ENCODE measurements at regions not wholly inside any gene's neighbourhood (a gene's known extent, or its start where the extent isn't known, plus 50 kb on each side); places are given as distances from the start of the nearest gene placed in this dataset.

DNA sequence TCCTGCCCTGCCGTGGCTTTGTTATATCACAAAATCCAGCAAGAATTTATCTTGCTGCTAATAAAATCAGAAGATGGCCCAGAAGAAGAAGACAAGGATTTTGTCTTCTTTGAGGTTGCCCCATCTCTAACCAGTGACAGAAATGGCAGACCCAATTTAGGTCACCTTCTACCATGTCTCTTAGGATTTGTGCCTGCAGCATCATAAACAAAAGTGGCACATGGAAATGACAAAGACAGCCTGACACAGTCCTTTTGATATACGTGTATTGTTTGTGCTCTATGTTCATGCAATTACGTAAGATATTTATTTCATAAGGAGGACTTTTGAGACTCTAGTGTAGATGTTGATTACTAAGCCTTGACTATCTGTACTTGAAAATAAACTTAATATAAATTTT is 135.9 kb upstream of the TMTC4 start:
- no peak for DNase-seq (ENCODE audit: insufficient read length, low spot score)
- FAIRE-seq = no peak

DNA sequence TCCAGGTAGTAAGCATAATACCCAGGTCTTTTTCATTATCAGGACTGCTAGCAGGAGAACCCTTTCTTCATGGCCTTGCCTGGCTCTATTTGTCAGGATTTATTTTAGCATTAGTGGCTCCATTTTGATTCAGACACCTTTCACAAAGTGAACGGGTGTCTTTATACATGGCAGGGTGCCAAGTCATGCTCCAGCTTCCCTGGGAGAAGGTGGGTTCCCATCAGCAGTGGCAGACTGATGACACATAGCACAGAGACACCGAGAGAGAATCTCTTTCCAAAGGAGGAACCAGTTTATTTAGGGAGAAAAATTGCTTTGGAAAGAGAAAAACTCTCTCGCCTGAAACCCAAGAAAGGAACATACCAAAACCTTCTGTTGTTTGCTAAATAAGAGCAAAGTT is 135.3 kb upstream of the TMTC4 start:
- no peak for DNase-seq (ENCODE audit: insufficient read length, low spot score)
- no peak for FAIRE-seq

More for the DNA sequence above, 135.9 kb upstream of the TMTC4 start:
- TF ChIP-seq, protein P1, sequence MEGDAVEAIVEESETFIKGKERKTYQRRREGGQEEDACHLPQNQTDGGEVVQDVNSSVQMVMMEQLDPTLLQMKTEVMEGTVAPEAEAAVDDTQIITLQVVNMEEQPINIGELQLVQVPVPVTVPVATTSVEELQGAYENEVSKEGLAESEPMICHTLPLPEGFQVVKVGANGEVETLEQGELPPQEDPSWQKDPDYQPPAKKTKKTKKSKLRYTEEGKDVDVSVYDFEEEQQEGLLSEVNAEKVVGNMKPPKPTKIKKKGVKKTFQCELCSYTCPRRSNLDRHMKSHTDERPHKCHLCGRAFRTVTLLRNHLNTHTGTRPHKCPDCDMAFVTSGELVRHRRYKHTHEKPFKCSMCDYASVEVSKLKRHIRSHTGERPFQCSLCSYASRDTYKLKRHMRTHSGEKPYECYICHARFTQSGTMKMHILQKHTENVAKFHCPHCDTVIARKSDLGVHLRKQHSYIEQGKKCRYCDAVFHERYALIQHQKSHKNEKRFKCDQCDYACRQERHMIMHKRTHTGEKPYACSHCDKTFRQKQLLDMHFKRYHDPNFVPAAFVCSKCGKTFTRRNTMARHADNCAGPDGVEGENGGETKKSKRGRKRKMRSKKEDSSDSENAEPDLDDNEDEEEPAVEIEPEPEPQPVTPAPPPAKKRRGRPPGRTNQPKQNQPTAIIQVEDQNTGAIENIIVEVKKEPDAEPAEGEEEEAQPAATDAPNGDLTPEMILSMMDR (IDR thresholded peaks at IDR 0.05; ENCODE audit: insufficient read depth, missing control alignments) = no peak

DNA sequence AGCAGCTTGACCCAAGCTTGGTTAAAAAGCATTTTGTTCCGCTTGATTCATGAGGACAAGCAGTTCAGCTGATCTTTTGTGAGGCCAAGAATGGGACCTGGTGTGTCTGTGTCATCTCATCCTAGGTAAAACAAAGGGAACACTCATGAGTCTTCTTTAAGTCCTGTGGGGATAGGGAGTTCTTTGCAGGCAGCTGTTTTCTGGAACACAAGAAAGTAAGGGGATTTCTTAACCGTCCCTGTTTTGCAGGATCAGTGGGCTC is 134.5 kb upstream of the TMTC4 start:
- FAIRE-seq = no peak

More for the DNA sequence above, 135.3 kb upstream of the TMTC4 start:
- TF ChIP-seq, protein P1 (IDR thresholded peaks at IDR 0.05; ENCODE audit: insufficient read depth, missing control alignments) = no peak

DNA sequence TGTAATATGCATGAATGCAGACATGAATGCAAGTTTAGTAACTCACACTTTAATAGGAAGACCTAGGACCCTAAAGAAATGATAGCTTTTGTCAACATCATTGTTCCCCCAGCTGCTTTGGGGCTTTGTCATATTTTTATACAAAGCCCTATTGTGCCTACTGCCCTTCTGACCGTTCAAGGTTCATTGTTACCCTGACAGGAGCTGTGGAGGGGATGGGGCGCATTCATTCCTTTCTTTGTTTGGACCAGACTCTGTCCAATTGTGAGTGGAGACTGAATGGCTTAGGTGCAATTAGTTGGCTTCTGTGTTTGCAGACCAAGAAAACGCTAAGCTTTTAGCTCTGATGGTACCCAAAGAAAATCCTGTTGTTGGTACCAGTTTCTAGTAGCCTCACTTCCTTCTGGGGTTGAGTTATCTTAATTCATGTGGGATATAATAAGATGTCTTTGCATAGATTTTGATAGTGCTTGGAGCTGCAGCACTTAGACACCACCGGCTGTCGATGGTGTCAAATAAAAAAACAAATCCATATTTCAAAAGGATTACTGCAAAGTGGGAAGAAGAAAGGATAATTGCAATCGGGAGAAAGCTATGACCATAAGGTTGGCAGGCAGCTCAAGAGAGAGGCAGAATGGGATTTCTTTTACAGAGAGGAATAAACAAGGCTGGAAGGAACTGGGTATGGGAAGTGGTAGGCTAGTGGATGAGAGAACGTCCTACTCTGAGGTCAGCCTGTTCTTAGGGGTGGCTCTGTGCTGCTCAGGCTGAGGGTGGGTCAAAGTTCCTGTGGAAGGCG is 133.9 kb upstream of the TMTC4 start:
- FAIRE-seq (no peak), DNase-seq (ENCODE audit: insufficient read length, low spot score) (no peak)
- TF ChIP-seq, protein P1 (IDR thresholded peaks at IDR 0.05; ENCODE audit: insufficient read depth, missing control alignments) = no peak

More for the DNA sequence above, 134.5 kb upstream of the TMTC4 start:
- no peak for DNase-seq (ENCODE audit: insufficient read length, low spot score)
- TF ChIP-seq, protein P1 (IDR thresholded peaks at IDR 0.05; ENCODE audit: insufficient read depth, missing control alignments) = no peak

DNA sequence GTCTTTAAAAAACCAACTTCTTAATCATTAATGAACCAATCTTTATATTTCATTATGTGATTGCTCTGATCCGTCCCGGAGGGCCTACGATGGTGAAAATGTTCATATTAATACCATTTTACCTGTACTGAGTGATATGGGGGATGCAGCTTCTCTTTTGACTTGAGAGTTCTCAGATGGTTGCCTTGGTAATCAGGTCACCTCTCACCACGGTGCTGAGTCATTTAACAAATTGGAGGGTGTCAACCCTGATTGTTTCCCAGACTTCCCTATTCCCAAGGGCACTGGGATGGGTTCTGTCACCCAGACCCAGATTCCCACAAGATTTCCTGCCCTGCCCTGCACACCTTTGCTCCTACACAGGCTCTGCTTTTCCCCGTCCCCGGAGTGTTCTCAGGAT is 128.5 kb upstream of the TMTC4 start:
- FAIRE-seq = no peak
- TF ChIP-seq, protein P1 (IDR thresholded peaks at IDR 0.05; ENCODE audit: insufficient read depth, missing control alignments) = no peak
- DNase-seq (ENCODE audit: insufficient read length, low spot score) = no peak

DNA sequence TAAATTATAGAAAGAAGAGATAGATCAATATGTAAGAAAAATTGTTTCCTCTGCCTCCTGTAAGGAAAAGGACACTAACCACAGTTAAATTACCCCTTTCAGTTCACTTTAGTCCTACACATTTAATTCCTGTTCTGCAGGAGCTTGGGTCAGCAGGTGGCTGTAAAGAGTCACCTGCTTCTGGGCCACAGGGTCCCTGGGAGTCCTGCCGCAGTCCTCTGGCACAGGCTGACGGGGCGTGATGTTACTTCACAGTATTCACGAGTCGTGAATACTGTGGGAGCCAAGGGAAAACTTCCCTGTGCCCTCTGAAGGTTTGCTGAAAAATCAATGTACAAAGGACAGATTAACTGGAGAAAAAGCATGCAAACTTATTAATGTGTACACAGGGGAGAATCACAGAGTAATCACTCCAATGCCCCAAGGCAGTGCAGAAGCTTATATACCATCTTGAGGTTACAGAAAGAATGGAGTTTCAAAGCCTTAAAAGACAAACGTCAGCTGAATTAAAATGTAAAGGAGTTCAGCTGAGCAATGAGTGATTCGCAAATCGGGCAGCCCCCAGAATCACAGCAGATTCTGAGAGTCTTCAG is 125.8 kb upstream of the TMTC4 start:
- DNase-seq (ENCODE audit: insufficient read length, low spot score) = no peak
- TF ChIP-seq, protein P1 (IDR thresholded peaks at IDR 0.05; ENCODE audit: insufficient read depth, missing control alignments) = no peak
- no peak for FAIRE-seq

DNA sequence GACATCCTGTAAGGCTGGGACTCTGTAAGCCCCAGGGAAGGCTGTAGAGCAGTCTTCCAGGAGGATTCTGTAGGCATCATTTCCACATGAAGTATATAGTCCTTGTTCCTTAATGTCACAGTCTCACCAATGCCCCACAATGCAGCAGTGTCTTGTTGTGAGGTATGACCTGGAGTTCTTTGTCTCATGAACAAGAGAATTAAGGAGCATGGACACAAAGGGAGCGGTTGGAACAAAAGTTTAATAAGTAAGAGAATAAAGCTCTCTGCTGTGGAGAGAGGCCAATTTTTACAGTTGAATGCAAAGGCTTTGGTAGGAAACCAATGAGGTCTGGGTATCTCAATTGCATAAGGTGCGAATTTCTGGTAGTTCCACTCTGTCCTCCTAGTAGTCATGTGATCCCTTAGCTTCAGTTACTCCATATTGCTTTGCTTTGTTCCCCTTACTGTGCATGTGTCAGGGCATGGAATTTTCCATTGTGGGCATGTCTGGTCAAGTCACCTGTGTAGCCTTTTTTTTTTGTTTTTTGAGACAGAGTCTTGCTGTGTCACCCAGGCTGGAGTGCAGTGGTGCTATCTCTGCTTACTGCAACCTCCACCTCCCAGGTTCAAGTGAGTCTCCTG is 124.3 kb upstream of the TMTC4 start:
- FAIRE-seq (no peak), DNase-seq (ENCODE audit: insufficient read length, low spot score) (no peak)
- TF ChIP-seq, protein P1 (IDR thresholded peaks at IDR 0.05; ENCODE audit: insufficient read depth, missing control alignments) = no peak

All from D721Med (cell line).